HG03175 (cell line): ENCODE measurements at regions not wholly inside any gene's neighbourhood (a gene's known extent, or its start where the extent isn't known, plus 50 kb on each side); places are given as distances from the start of the nearest gene placed in this dataset.

ENCODE experiments used
- ATAC-seq: cut with Tn5 transposase; IDR thresholded peaks from one replicate; pipeline ENCODE4 v1.9.1; 2021; ENCODE audit warnings: mild to moderate bottlenecking, moderate library complexity; ENCODE audit not compliant: unreplicated experiment

DNA sequence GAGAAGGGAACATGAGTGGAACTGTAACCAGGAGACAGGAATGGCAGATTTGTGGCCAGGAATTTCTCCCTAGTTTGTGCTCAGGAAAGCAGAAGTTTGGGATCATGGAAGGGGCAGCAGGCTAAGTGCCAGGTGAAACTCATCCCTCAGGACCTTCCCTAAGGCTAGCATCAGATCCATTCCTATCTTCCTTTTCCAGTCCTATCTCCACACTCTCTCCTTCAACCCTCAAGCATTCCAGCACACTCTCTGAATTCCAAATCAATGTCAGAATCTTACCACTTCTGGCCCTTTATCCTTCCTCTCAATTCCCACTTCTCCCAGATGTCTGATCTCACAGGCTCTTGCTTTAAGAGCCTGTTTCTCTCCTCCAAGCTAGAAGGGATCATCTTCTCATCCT, 53.2 kb upstream of the GRIA1 start:
- ATAC-seq = no peak

DNA sequence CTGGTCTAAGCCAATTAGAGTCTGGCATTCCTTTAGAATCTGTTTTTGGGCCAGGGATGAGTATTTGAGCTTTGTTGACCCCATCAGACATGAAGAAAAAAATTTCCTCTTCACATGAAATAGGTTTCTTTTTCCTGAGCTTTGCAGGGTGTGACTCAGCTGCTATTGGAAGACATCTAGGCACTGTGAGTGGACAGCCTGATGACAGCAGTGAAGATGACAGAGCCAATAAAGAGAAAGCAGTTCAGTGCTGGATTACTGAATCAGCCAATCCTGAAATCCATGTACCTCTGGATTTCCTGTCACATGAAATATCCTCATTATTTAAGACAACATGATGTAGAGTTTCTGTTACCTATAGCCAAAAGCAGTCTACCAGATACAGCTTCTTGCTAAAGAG, 51.3 kb upstream of the GRIA1 start:
- ATAC-seq = no peak
